ENCODE measurements at regions not wholly inside any gene's neighbourhood (a gene's known extent, or its start where the extent isn't known, plus 50 kb on each side); places are given as distances from the start of the nearest gene placed in this dataset.

- Histone ChIP-seq H2BK20ac (ENCODE audit: low read depth, low read length, poor library complexity, severe bottlenecking) (no peak overlapping the region), H2BK15ac (ENCODE audit: low read depth, low read length) (no peak overlapping the region), H3K14ac (ENCODE audit: insufficient read depth, low read length) (no peak overlapping the region; the same call in 1 of the 2 replicates), H3K23me2 (ENCODE audit: insufficient read length, low read depth, low read length, poor library complexity, severe bottlenecking) (no peaks in the 10 kb centered on the region), H3K27me3 (ENCODE audit: insufficient read depth, low read length) (no peaks in the 10 kb centered on the region), H3T11ph (ENCODE audit: low read length) (no peak overlapping the region), H4K5ac (ENCODE audit: insufficient read length, low read depth, low read length) (no peak overlapping the region), H4K91ac (ENCODE audit: insufficient read length, low read depth, low read length) (no peak overlapping the region), H3K23ac (ENCODE audit: insufficient read length, low read depth, low read length) (no peak overlapping the region), H3K79me1 (ENCODE audit: insufficient read depth, low read depth, low read length, poor library complexity, severe bottlenecking) (no peaks in the 10 kb centered on the region), H3K27ac (ENCODE audit: insufficient read length, low read depth, low read length) (no peak overlapping the region), H4K8ac (replicated peaks; ENCODE audit: insufficient read length, low read depth, low read length) (no peak overlapping the region), H2BK12ac (ENCODE audit: insufficient read length, low read depth, low read length) (no peak overlapping the region), H3K9me3 (ENCODE audit: control insufficient read depth, low read depth, low read length) (no peaks in the 10 kb centered on the region), H3K4me1 (ENCODE audit: insufficient read depth, low read length) (no peaks in the 10 kb centered on the region), H2AK5ac (ENCODE audit: insufficient read length, low read length) (no peak overlapping the region), H2BK120ac (ENCODE audit: low read depth, low read length, poor library complexity, severe bottlenecking) (no peak overlapping the region), H3K9ac (ENCODE audit: extremely low read depth, insufficient read length, low read length) (no peak overlapping the region), H3K4ac (ENCODE audit: low read depth, low read length) (no peak overlapping the region), H3K79me2 (ENCODE audit: insufficient read depth, low read length) (no peaks in the 10 kb centered on the region), H3K4me2 (ENCODE audit: insufficient read depth, insufficient read length, low read length) (no peak overlapping the region), H2BK5ac (ENCODE audit: insufficient read length, low read length) (no peak overlapping the region), H3K56ac (ENCODE audit: insufficient read length, low read depth, low read length) (no peak overlapping the region), H2AFZ (ENCODE audit: low read length) (no peak overlapping the region), H4K20me1 (ENCODE audit: control insufficient read depth, insufficient read depth, insufficient read length) (no peaks in the 10 kb centered on the region), H3K18ac (ENCODE audit: insufficient read length, low read depth, low read length) (no peak overlapping the region)
- no peaks in the 10 kb centered on the region for H3K36me3 Mint-ChIP-seq (ENCODE audit: insufficient read depth in 1 of 3, low read depth in 3 of 3)
- H3K9me3 Mint-ChIP-seq = no peaks in the 10 kb centered on the region
- H3K27ac Mint-ChIP-seq = peak overlapping the region in 1 of 3 experiments; percentile 32; a peak in 1 of 7 replicates
- WGBS (ENCODE audit: extremely low coverage, insufficient read length, low lambda C conversion rate) = no CpG with 5 or more reads among the region's 15 CpGs
- no peak for DNase-seq
- TF ChIP-seq, protein P1, sequence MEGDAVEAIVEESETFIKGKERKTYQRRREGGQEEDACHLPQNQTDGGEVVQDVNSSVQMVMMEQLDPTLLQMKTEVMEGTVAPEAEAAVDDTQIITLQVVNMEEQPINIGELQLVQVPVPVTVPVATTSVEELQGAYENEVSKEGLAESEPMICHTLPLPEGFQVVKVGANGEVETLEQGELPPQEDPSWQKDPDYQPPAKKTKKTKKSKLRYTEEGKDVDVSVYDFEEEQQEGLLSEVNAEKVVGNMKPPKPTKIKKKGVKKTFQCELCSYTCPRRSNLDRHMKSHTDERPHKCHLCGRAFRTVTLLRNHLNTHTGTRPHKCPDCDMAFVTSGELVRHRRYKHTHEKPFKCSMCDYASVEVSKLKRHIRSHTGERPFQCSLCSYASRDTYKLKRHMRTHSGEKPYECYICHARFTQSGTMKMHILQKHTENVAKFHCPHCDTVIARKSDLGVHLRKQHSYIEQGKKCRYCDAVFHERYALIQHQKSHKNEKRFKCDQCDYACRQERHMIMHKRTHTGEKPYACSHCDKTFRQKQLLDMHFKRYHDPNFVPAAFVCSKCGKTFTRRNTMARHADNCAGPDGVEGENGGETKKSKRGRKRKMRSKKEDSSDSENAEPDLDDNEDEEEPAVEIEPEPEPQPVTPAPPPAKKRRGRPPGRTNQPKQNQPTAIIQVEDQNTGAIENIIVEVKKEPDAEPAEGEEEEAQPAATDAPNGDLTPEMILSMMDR (conservative IDR thresholded peaks at IDR 0.05) = no peak
- H3K27me3 Mint-ChIP-seq (ENCODE audit: low read depth) = peaks cover 4% of the 10 kb centered on the region; the same call in 1 of the 2 replicates
- H3K4me3 Mint-ChIP-seq = no peak overlapping the region
- no peaks in the 10 kb centered on the region for H3K4me1 Mint-ChIP-seq
Measured at GRCh38 chr13:26989261-26989956, 182.2 kb downstream of the USP12 start.
